SK-N-SH (cell line): ENCODE measurements at regions not wholly inside any gene's neighbourhood (a gene's known extent, or its start where the extent isn't known, plus 50 kb on each side); places are given as distances from the start of the nearest gene placed in this dataset.

ENCODE experiments used
- CTCF ChIA-PET: fragments of 300-600, 350-600 bp; formaldehyde crosslinking; extraction: SDS; loops from one replicate; lab custom pipeline; 2021; lab: Yijun Ruan, JAX
- POLR2A ChIA-PET: fragments of 350-600 bp; sonication (Branson Sonifier 250); formaldehyde crosslinking; extraction: SDS; loops from one replicate; lab custom pipeline; 2020; ENCODE audit warnings: antibody characterized with exemption, inconsistent platforms; lab: Yijun Ruan, JAX
- DNase-seq: peaks from one replicate; pipeline ENCODE4 v3.0.0; 2012
- H2AFZ ChIP-seq: fragments of 200-600 bp; sonication (generic); 2 replicates; pipeline ENCODE4 v1.8.1; 2016; ENCODE audit warnings: antibody characterized with exemption, mild to moderate bottlenecking, low read depth
- H3F3A ChIP-seq: fragments of 200-600 bp; sonication (generic); replicated peaks from 2 replicates; pipeline ENCODE3; 2016; ENCODE audit warnings: antibody characterized with exemption, mild to moderate bottlenecking; ENCODE audit not compliant: insufficient read depth
- H3K27ac ChIP-seq, 2 experiments: fragments of 200-500 bp in 1 of 2; fragments of 200-600 bp in 1 of 2; sonication (Bioruptor generic) in 1 of 2; sonication (generic), shearing (Covaris generic) in 1 of 2; 2 replicates each; pipeline versions ENCODE4 v1.5.1 to v1.6.1; 2014 to 2016; ENCODE audit warnings: low read depth in 2 of 2, inconsistent platforms in 1 of 2, low read length in 1 of 2, mild to moderate bottlenecking in 1 of 2, mixed read lengths in 1 of 2
- H3K27me3 ChIP-seq: fragments of 200-600 bp; sonication (generic), shearing (Covaris generic); 2 replicates; pipeline ENCODE4 v1.6.1; 2016; ENCODE audit warnings: mixed run types; ENCODE audit not compliant: insufficient read depth
- H3K36me3 ChIP-seq, 2 experiments: fragments of 200-500 bp in 1 of 2; fragments of 200-600 bp in 1 of 2; sonication (Bioruptor generic) in 1 of 2; sonication (generic) in 1 of 2; replicated peaks in 1 of 2; 2 replicates each; pipeline versions ENCODE3 to v1.5.1; 2014 to 2016; ENCODE audit warnings: low read length in 1 of 2, mild to moderate bottlenecking in 1 of 2; ENCODE audit not compliant: insufficient read depth in 2 of 2, control insufficient read depth in 1 of 2
- H3K4me1 ChIP-seq, 2 experiments: fragments of 200-500 bp in 1 of 2; fragments of 200-600 bp in 1 of 2; sonication (Bioruptor generic) in 1 of 2; sonication (generic), shearing (Covaris generic) in 1 of 2; 2 replicates each; pipeline versions ENCODE4 v1.5.1 to v1.6.1; 2014 to 2016; ENCODE audit warnings: low read depth in 1 of 2, low read length in 1 of 2, mixed run types in 1 of 2; ENCODE audit not compliant: insufficient read depth in 2 of 2, control insufficient read depth in 1 of 2
- H3K4me2 ChIP-seq: fragments of 200-600 bp; sonication (generic), shearing (Covaris generic); 2 replicates; pipeline ENCODE4 v1.6.1; 2017; ENCODE audit warnings: mixed run types
- H3K4me3 ChIP-seq, 2 experiments: fragments of 200-500 bp in 1 of 2; fragments of 200-600 bp in 1 of 2; sonication (Bioruptor generic) in 1 of 2; sonication (generic), shearing (Covaris generic) in 1 of 2; 2 replicates each; pipeline versions ENCODE4 v1.5.1 to v1.8.1; 2014 to 2016; ENCODE audit warnings: low read depth in 2 of 2, inconsistent platforms in 1 of 2, low read length in 1 of 2, mild to moderate bottlenecking in 1 of 2, mixed read lengths in 1 of 2, moderate library complexity in 1 of 2
- H3K79me2 ChIP-seq: fragments of 200-600 bp; sonication (generic); 2 replicates; pipeline ENCODE4 v1.8.1; 2017; ENCODE audit warnings: mild to moderate bottlenecking; ENCODE audit not compliant: insufficient read depth
- H3K9ac ChIP-seq: fragments of 200-600 bp; sonication (generic); 2 replicates; pipeline ENCODE4 v1.6.1; 2017; ENCODE audit warnings: mixed run types
- H3K9me2 ChIP-seq: fragments of 200-600 bp; sonication (generic); 2 replicates; pipeline ENCODE4 v1.6.1; 2017; ENCODE audit warnings: mixed run types
- H3K9me3 ChIP-seq: fragments of 200-600 bp; sonication (generic); 2 replicates; pipeline ENCODE4 v1.6.1; 2017; ENCODE audit warnings: mixed run types, mild to moderate bottlenecking, moderate library complexity
- H4K20me1 ChIP-seq: fragments of 200-600 bp; sonication (generic); 2 replicates; pipeline ENCODE4 v1.6.1; 2017; ENCODE audit warnings: mild to moderate bottlenecking, mixed run types; ENCODE audit not compliant: insufficient read depth
- EP300 ChIP-seq, 2 experiments: IDR thresholded peaks; 2 replicates each; pipeline versions ENCODE4 v1.4.0 to v1.6.1; 2012; ENCODE audit warnings: borderline replicate concordance in 1 of 2, low read depth in 1 of 2, low read length in 1 of 2
- EZH2phosphoT487 ChIP-seq: fragments of 200-600 bp; sonication (generic); IDR thresholded peaks from 2 replicates; pipeline ENCODE4 v1.6.1; 2017; ENCODE audit warnings: low read depth, mixed run types, mild to moderate bottlenecking, antibody characterized with exemption, moderate library complexity, borderline replicate concordance
- FOSL2 ChIP-seq: IDR thresholded peaks from 2 replicates; pipeline ENCODE4 v1.4.0; 2012; ENCODE audit warnings: low read depth, mild to moderate bottlenecking, moderate library complexity, borderline replicate concordance
- GATA2 ChIP-seq: sonication (generic); formaldehyde crosslinking; IDR thresholded peaks from 2 replicates; pipeline ENCODE4 v1.5.0; 2020; ENCODE audit warnings: mild to moderate bottlenecking, missing genetic modification reagents
- IRF3 ChIP-seq: fragments of 150-350 bp; IDR thresholded peaks from 2 replicates; pipeline ENCODE4 v1.6.1; 2016; ENCODE audit warnings: mild to moderate bottlenecking, low read depth, low read length
- JUND ChIP-seq: IDR thresholded peaks from 2 replicates; pipeline ENCODE4 v1.4.0; 2012
- MAX ChIP-seq: IDR thresholded peaks from 2 replicates; pipeline ENCODE4 v1.4.0; 2012; ENCODE audit warnings: low read depth
- NRF1 ChIP-seq: IDR thresholded peaks from 2 replicates; pipeline ENCODE4 v1.6.1; 2012; ENCODE audit warnings: low read depth, mild to moderate bottlenecking, low read length
- REST ChIP-seq: IDR thresholded peaks from 2 replicates; pipeline ENCODE4 v1.6.1; 2012; ENCODE audit warnings: mild to moderate bottlenecking, low read depth, low read length, moderate library complexity
- RXRA ChIP-seq: IDR thresholded peaks from 2 replicates; pipeline ENCODE4 v1.4.0; 2012; ENCODE audit warnings: low read depth, mild to moderate bottlenecking, borderline replicate concordance
- TCF12 ChIP-seq: IDR thresholded peaks from 2 replicates; pipeline ENCODE4 v1.4.0; 2012
- USF2 ChIP-seq: fragments of 150-350 bp; IDR thresholded peaks from 2 replicates; pipeline ENCODE4 v1.6.1; 2017; ENCODE audit warnings: antibody characterized with exemption, low read length, low read depth, borderline replicate concordance
- WGBS: methylation state at CpG from one replicate; pipeline ENCODE4 v1.1.6; 2017; ENCODE audit warnings: low lambda C conversion rate; 5-methylcytosine and 5-hydroxymethylcytosine counted together

GRCh38 chr4:15244354-15244753, 183.5 kb upstream of the C1QTNF7 start:
- H3K79me2 ChIP-seq: no peaks in the 10 kb centered on the region
- no peak overlapping the region for H3K4me3 ChIP-seq
- no peaks in the 10 kb centered on the region for H3K27me3 ChIP-seq
- POLR2A ChIA-PET: no interaction called here
- H3K36me3 ChIP-seq: no peaks in the 10 kb centered on the region
- no peak for DNase-seq
- no peak for TF ChIP-seq IRF3
- no peak for TF ChIP-seq FOSL2
- TF ChIP-seq RXRA: no peak
- H3K9me3 ChIP-seq: no peaks in the 10 kb centered on the region
- peaks cover 7% of the 10 kb centered on the region in 2 experiments; a peak in 2 of 4 replicates for H3K4me1 ChIP-seq
- WGBS: 89% methylated on average over 2 of the region's 2 CpGs
- no peaks in the 10 kb centered on the region for H3K9me2 ChIP-seq
- no peak overlapping the region for H3K4me2 ChIP-seq
- no peaks in the 10 kb centered on the region for H3F3A ChIP-seq
- no peak overlapping the region for H3K27ac ChIP-seq
- no peak overlapping the region for H3K9ac ChIP-seq
- CTCF ChIA-PET: interaction anchor here (0.7 to 1.1 kb wide), 2 partner anchors 12 to 151 kb away, joined by 3 to 6 read pairs; no protein-coding TSS in a partner anchor
- no peak overlapping the region for H2AFZ ChIP-seq
- H4K20me1 ChIP-seq: no peaks in the 10 kb centered on the region

- Histone ChIP-seq H3K4me1 (peaks cover under 1 to 7% of the 10 kb centered on the region in 2 experiments; a peak in 1 of 4 replicates), H3K27ac (no peak overlapping the region), H3K9ac (no peak overlapping the region), H3K36me3 (no peaks in the 10 kb centered on the region), H3K4me2 (peak overlapping the region; percentile 7; the same call in 1 of the 2 replicates), H3K9me3 (no peaks in the 10 kb centered on the region), H3K79me2 (no peaks in the 10 kb centered on the region), H2AFZ (no peak overlapping the region), H3K4me3 (no peak overlapping the region), H3K9me2 (no peaks in the 10 kb centered on the region), H3F3A (no peaks in the 10 kb centered on the region), H3K27me3 (no peaks in the 10 kb centered on the region), H4K20me1 (no peaks in the 10 kb centered on the region)
- peak; percentile 21 for DNase-seq
- CTCF ChIA-PET: interaction anchor here (1.0 to 1.5 kb wide), 2 partner anchors 151 to 212 kb away, joined by 3 to 11 read pairs; no protein-coding TSS in a partner anchor
- TF ChIP-seq GATA2 (peak; percentile 22; the same call in 1 of the 2 replicates), FOSL2 (no peak), TCF12 (0 out of 2 replicates have a peak, but pooled peaks have one; percentile 5), USF2 (no peak), JUND (peak; percentile 31; the same call in 1 of the 2 replicates)
- POLR2A ChIA-PET: no interaction called here
- WGBS: 38% methylated on average over 3 of the region's 3 CpGs
Measured at GRCh38 chr4:15245006-15245530, 182.8 kb upstream of the C1QTNF7 start.

- no peaks in the 10 kb centered on the region for H3F3A ChIP-seq
- peaks cover 0 to 5% of the 10 kb centered on the region in 2 experiments; a peak in 1 of 4 replicates for H3K4me1 ChIP-seq
- no peaks in the 10 kb centered on the region for H3K36me3 ChIP-seq
- H4K20me1 ChIP-seq: no peaks in the 10 kb centered on the region
- H3K27ac ChIP-seq: no peak overlapping the region
- H3K9me3 ChIP-seq: no peaks in the 10 kb centered on the region
- ChIA-PET CTCF (no interaction called here), POLR2A (no interaction called here)
- H3K79me2 ChIP-seq: no peaks in the 10 kb centered on the region
- no peak overlapping the region for H2AFZ ChIP-seq
- no peaks in the 10 kb centered on the region for H3K9me2 ChIP-seq
- no peak overlapping the region for H3K4me2 ChIP-seq
- WGBS: 67% methylated on average over 3 of the region's 3 CpGs
- H3K4me3 ChIP-seq: no peak overlapping the region
- H3K9ac ChIP-seq: no peak overlapping the region
- no peaks in the 10 kb centered on the region for H3K27me3 ChIP-seq
- DNase-seq: no peak
- TF ChIP-seq GATA2 (no peak), MAX (no peak), RXRA (no peak), NRF1 (no peak), USF2 (no peak), REST (no peak), EP300 (IDR thresholded peaks at IDR 0.05; ENCODE audit: borderline replicate concordance in 1 of 2, low read depth in 1 of 2, low read length in 1 of 2) (no peak), EZH2phosphoT487 (no peak)
Measured at GRCh38 chr4:15250021-15250441, 177.8 kb upstream of the C1QTNF7 start.
